ENCODE measurements at regions not wholly inside any gene's neighbourhood (a gene's known extent, or its start where the extent isn't known, plus 50 kb on each side); places are given as distances from the start of the nearest gene placed in this dataset.
"Not testable (repeated sequence)": the region's sequence is repeated elsewhere in the genome, so short reads cannot be mapped to it uniquely, and the experiment has no call there.

DNA sequence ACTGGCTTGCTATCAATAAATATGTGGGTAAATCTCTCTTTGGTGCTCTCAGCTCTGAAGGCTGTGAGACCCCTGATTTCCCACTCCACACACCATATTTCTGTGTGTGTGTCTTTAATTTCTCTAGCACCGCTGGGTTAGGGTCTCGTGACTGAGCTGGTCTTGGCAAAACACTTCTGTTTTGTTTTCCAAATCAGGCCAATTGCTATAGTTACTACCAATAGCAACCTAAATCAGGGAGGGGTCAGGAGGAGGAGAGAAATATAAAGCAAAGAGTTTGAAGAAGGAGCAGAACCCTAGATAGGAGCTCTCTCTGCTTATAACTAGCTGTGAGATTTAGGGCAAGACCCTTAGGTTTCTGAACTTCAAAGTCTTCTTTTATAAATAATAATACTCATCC is 250.5 kb upstream of the IGFBP7 start:
- no peak for DNase-seq (ENCODE audit: low read depth in 1 of 2, low spot score in 1 of 2)

DNA sequence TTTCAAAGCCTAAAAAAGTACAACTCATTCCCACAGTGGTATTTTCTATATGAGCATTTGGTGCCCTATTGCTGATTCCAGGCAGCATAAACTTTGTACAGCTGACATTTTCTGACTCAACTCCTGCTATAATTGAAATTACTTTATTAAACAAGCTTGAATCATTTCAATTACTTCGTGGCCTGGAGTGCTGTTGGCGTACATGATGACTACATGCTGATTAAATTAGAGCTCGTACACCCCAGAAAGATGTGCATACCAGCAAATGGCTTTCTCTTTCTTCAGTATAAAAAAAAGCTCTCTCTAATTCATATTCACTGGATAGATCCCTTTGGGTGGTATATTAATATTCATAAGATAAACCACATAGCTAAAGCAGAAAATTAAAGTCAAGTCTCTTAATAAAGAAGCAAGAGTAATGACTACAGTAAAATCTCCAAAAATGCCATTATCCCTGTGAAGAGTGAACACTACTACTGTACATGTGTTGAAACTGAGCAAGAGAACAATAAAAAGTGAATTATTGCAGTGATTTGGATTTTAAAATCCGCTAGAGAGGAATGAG is 245.0 kb upstream of the IGFBP7 start:
- DNase-seq (ENCODE audit: low read depth in 1 of 2, low spot score in 1 of 2), result no peak

DNA sequence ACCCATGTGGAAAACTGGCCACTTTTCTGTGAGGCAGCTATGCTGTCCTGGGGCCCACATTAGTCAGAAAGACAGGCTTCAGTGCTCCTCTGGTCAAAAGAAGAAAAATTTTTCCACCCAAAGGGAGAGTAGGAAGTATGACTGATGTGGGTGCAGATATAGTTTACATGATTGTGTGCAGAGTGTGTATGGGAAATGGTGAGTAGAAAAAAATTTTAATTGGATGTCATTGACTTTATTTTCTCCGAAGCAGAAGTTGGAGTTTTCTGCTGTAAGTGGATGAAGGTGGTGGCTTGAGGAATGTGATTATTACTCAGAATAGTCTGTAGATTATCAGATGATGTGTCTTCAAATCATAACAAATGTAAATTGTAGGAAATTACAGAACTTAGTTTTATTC is 241.5 kb upstream of the IGFBP7 start:
- DNase-seq (ENCODE audit: low read depth in 1 of 2, low spot score in 1 of 2), result no peak

DNA sequence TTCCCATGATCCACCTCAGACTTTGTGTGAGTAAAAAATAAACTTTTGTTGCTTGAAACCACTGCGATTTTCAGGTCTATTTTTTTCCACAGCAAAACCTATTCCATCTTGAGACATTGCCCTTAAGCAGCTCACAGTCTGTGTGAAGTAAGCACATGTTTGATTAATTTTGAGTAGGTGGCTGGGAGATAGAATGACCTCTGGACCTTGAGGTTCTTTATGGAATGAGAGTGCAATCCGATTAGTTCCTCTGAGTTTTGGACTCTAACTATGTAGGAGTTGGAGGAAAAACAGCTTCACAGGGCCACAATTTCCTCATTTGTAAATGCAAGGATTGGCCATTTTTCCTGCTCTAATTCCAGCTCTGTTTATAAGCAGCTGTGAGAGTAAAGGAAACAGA is 234.1 kb upstream of the IGFBP7 start:
- no peak for DNase-seq (ENCODE audit: low read depth in 1 of 2, low spot score in 1 of 2)

DNA sequence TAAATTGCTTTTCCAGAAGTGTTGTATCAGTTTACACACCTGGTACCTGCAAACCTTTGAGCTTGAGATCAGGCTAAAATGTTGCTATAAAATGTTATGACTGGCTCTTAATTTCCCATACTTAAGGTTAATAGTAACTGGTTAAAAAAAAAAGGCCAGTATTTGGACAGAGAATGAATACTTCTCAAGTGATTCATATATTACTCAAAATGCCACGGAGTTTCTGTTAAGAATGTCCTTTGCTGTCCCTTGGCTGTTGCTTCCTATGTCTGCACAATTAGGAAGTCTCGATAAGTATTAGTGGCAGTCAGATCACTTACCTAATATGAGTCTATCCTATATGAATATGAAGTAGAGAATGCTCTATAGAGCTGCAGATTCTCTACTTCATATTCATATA is 232.2 kb upstream of the IGFBP7 start:
- DNase-seq (ENCODE audit: low read depth in 1 of 2, low spot score in 1 of 2), result no peak

DNA sequence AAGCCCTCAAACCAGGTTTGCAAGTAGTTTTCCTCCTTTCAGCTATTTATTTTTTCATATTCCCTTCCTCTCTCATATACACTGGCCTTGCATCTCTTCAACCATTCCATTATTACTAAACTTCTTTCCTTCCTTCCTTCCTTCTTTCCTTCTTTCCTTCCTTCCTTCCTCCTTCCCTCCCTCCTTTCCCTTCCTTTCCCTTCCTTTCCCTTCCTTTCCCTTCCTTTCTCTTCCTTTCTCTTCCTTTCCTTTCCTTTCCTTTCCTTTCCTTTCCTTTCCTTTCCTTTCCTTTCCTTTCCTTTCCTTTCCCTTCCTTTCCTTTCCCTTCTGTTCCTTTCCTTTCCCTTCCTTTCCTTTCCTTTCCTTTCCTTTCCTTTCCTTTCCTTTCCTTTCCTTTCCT is 228.7 kb upstream of the IGFBP7 start:
- not testable (repeated sequence) for DNase-seq (ENCODE audit: low read depth in 1 of 2, low spot score in 1 of 2)

DNA sequence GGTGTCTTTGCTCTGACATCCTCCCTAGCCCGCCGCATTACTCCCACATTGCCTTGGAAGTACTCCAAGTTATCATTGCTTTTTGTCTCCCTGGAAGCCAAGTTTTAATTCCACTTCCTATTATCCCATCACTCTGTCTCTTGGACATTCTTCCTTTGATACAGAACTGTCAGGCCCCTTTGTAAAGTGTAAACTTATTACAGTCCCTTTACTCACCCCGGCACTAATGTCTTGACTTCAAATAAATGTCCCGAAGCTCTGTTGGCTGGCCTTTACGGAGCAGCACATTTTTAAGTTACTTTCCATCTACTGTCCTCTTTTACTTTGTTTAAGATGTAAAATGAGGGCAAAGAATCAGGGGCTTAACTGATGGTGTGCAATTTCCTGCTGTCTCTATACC is 223.5 kb upstream of the IGFBP7 start:
- DNase-seq (ENCODE audit: low read depth in 1 of 2, low spot score in 1 of 2), result no peak

DNA sequence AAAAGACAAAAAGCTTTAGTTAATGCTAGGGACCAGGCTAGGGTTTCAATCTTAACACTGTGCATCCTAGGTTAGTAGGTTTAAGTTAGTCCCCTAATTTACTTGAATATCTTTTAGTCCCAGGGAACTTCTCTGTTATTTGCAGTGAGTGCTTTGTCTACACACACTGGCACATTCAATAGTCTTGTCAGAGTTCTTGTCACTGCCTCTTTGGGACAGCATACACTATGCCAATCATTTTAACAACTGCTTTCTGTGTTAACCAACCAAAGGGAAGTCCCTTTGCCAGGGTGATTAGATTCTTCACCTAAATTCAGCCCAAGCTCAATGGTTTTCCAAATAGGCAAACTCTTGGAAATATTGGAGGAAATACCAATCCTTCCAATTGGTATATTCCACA is 221.8 kb upstream of the IGFBP7 start:
- DNase-seq (ENCODE audit: low read depth in 1 of 2, low spot score in 1 of 2), result no peak

DNA sequence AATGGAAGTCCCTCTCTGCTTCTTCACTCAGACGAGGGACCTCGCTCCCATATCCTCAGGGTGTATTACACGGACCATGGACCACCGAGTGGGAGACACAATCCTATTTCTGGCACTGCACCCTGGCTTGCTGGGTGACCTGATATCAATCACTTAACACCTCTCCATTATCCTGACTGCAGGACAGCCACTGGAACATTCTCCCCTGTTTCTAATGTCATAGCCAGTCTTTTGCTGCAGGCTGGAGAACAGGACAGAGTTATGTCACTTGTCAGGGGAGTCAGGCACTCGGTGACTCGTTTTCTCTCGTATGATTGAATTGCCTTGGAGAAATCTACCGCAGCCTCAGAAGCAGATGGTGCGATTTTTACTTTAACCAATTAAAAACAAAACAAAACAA is 219.1 kb upstream of the IGFBP7 start:
- no peak for DNase-seq (ENCODE audit: low read depth in 1 of 2, low spot score in 1 of 2)

DNA sequence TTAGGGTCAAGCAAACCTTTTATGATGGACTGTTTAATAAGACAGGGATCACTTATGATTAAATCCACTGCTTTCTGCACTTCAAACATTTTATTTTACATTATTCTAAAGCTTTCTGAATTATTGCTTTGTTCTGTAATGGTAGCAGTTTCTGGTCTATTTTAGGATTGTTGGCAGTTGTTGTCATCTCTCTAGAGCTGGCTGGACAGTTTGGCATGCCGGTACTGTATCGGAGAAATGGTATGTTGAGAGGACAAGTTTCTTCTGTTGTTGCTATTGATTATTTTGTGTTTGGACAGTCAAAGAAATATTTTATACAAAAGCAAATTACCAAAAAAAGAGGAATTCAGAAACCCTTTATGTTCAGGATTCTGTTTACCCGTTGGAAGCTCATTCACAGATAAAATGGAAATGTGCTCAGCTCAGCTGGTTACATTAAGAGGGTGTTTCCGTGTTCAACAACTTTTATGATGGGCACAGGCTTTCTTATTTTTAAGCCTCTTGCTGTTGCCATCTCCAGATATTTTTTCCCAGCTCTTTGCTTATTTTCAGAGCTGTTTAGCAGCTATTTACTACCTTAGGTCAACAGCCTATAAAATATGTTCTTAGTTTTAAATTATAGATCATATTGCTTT is 214.6 kb upstream of the IGFBP7 start:
- no peak for DNase-seq (ENCODE audit: low read depth in 1 of 2, low spot score in 1 of 2)

DNA sequence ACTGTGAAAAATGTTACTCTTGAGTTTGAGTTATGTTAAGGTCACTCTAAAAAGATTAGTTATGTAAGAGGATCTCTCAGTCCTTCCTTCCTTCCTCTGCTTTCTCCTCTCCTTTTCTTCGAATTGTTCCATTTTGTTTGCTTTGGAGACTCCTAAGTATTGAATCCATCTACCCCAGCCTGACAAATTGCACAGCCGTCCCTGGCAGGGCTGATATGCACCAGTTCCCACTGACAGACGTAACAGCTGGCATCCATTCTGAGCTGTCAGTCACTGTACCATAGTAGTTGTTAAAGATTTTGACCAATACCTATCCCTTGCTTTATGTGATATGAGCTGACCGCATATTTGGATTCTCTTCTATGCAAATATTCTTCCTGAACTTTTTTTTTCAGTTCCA is 210.7 kb upstream of the IGFBP7 start:
- no peak for DNase-seq (ENCODE audit: low read depth in 1 of 2, low spot score in 1 of 2)

DNA sequence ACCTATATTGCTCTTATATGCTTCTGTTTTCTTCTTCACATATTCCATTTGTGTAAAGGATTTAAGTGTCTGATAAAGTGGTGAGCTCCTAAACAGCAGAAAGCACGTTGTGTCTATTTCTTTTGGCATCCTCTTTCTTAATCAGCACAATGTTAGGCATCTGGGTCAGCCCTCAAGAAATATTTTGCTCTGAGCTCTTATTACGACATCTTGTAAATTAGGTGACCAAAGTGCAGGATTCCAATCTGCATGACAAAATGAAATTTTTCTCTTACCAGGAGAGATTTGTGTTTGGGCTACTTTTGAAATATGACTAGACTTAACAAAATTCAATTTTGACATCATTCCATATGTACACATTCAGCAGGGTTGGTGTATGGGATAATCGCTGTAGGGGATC is 210.0 kb upstream of the IGFBP7 start:
- DNase-seq (ENCODE audit: low read depth in 1 of 2, low spot score in 1 of 2), result no peak

DNA sequence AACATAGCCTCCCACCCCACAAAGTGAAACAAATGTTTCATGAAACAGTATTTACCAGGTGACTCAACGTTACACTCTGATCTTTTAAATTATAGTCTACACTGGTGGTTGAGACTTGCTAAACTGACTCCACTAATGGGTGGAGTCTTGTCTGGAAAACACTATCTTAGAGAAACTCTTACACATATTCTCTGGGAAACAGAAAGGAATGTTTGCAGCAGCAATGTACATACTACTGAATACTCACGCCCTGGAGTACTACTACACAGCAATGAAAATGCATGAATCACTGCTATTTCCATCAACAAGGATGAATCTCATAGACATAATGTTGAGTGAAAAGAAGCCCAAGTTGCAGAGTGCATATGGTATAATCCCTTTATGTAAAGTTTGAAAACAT is 208.5 kb upstream of the IGFBP7 start:
- DNase-seq (ENCODE audit: low read depth in 1 of 2, low spot score in 1 of 2), result no peak

DNA sequence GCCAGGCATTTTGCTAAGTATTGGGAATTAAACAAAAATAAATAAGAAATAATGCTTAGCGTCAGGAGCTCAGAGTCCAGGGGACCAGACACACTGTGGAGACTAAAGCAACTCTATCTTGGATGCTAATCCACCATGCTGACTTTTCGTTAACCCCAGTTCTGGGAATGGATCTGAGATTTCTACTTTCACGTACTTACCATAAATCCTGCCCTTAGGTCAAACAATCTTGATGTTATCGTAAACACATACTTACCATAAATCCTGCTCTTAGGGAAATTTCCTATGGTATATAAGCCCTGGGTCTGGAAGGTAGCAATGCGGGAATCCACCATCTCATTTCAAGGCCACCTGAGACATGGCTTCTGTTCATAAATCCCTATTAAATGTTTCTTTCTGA is 204.5 kb upstream of the IGFBP7 start:
- no peak for DNase-seq (ENCODE audit: low read depth in 1 of 2, low spot score in 1 of 2)

DNA sequence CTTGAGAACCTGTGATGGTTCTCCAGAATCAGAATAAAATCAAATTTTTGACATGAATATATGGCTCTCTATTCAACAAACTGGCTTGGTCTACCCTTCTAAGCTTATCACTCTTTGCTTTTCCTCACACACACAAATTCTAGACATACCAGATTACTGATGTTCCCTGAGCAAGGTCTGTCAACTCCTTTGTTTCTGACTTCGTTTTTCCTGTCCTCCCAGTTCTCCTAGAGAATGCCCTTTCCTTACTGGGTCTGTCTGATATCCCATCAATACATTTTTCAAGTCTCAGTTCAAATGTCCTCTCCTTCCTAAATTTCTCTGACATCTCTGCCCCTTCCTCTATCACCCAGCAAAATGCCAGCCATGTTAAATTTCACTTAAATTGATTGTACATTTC is 202.1 kb upstream of the IGFBP7 start:
- no peak for DNase-seq (ENCODE audit: low read depth in 1 of 2, low spot score in 1 of 2)

DNA sequence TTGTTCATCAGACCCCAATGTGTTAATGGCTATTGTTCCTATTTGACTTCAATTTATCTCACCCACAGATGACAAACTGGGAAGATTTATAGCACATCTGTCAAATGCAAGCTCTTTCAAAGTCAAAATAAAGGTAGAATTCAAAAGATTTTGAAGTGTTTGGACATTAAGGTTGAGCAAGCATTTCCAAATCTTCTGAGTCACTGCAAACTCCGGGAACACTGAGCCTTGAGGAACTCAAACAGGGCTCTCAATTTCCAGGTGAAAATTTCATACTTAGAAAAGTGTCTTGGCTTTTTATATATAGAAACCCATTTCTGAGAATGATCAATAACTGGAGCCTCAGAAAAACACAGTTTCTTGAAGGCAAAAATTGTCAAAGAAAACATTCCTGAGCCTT is 199.5 kb upstream of the IGFBP7 start:
- no peak for DNase-seq (ENCODE audit: low read depth in 1 of 2, low spot score in 1 of 2)

DNA sequence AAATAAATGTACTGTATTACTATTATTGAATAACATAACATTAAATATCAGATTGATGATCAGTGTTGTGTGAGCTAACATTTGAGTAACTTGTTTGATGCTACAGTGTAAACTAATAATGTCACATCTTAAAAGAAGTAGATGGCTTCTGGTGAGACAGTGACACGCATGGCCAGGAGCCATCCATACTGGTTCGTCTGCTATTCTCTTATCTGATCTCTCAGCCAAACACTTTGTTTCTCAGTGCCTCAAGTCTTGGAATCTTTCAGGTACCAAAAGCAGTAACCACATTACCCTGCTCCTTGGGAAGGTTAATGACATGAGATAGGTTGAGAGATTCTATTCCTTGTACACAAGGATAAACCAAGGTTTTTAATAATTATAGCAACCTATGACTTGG is 198.1 kb upstream of the IGFBP7 start:
- no peak for DNase-seq (ENCODE audit: low read depth in 1 of 2, low spot score in 1 of 2)

DNA sequence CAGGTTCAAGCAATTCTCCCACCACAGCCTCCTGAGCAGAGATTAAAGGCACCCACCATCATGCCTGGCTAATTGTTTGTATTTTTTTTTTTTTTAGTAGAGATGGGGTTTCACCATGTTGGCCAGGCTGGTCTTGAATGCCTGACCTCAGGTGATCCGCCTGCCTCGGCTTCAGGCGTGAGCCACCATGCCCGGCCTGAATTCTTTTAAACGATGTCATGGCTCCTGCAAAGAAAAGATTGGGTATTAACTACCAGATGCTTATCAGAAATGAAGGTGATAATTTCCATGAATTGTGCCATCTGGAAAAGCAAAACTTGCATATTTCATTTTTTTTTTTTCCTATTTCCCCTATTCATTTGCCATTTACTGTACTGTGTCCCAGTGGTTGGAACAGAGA is 195.7 kb upstream of the IGFBP7 start:
- DNase-seq (ENCODE audit: low read depth in 1 of 2, low spot score in 1 of 2), result no peak

DNA sequence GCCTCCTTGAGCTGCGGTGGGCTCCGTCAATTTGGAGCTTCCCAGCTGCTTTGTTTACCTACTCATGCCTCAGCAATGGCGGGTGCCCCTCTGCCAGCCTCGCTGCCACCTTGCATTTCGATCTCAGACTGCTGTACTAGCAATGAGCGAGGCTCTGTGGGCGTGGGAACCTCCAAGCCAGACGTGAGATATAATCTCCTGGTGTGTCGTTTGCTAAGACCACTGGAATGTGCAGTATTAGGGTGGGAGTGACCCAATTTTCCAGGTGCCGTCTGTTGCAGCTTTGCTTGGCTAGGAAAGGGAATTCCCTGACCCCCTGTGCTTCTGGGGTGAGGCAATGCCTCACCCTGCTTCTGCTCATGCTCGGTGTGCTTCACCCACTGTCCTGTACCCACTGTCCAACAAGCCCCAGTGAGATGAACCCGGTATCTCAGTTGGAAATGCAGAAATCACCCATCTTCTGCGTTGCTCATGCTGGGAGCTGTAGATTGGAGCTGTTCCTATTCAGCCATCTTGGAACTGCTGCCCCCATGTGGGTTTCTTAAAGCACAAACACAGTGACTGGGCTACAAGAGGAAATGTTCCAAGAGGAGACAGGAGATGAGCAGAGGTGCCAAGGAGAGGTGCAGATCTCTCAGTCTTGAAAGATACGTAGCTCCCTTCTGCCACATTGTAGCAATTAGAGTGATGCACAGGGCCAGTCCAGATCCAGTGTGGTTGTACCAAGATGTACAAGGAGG is 193.0 kb upstream of the IGFBP7 start:
- DNase-seq (ENCODE audit: low read depth in 1 of 2, low spot score in 1 of 2), result no peak

DNA sequence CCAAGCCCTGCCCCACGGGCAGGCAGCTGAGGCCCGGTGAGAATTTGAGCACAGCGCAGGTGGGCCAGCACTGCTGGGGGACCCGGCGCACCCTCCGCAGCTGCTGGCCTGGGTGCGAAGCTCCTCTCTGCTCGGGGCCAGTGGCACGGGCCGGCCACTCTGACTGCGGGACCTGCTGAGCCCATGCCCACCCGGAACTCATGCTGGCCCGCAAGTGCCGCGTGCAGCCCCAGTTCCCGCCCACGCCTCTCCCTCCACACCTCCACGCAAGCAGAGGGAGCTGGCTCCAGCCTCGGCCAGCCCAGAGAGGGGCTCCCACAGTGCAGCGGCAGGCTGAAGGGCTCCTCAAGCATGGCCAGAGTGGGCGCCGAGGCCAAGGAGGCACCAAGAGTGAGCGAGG is 190.1 kb upstream of the IGFBP7 start:
- DNase-seq (ENCODE audit: low read depth in 1 of 2, low spot score in 1 of 2), result not testable (repeated sequence)

DNA sequence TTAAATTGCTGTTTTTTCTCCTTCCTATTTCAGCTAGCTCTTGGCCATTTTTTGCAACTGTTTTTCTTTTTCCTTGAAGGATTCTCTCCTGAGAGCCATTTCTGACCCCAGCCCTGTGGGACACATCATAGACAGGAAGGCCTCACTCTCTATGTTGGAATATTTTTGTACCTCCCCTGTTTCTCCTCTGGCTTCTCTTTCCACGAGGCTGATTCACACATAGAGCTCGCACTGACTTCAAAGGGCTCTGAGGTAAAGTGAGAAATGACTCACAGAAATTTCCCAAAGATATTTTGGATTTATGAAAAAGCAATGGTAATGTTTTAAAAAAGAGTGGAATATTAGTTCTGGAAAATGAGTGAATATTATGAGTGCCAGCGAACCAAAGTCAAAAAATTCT is 181.7 kb upstream of the IGFBP7 start:
- DNase-seq (ENCODE audit: low read depth in 1 of 2, low spot score in 1 of 2), result no peak

DNA sequence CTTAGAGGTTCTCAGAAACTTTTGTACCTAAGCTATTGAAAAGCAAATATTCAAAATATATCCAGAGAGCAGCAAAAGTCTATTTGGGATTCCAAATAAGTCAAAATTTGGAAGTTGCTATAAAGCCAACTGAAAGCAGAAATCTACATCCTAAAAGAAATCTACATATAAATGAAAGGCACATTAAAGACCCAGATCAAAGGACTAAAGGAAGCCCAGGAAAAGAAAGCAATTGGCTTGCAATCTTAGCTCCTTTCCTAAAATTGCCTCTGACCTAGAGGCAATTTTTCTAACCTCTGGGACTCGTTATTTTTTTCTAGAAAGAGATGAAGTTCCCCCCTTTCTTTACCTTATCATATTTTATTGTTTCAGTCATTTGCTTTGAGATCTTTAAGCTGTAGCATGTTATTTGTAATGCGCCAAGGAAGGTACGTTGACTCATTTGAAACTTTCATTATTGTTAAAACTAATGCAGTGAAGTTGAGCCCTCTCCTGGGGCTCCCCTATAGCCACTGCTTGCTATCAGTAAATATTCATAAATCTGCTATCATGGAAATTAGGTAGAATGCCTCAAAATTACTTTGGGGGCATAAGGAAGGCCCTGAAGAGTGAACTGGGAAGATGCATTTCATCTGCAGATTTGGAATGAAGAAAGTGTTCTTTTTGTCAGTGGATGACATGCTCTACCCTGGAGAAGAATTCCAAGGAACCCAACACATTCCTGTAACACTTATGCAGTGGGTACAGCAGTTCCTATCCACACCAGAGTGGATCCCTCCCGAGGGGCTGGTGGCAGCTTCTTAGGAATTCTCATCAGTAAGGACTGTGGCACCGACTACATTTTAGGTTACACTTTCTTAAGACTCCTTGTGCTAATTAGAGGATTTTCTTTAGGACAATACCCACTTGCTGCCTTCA is 177.8 kb upstream of the IGFBP7 start:
- DNase-seq (ENCODE audit: low read depth in 1 of 2, low spot score in 1 of 2), result no peak
